ENCODE measurements at regions not wholly inside any gene's neighbourhood (a gene's known extent, or its start where the extent isn't known, plus 50 kb on each side); places are given as distances from the start of the nearest gene placed in this dataset.

GRCh38 chr4:8922481-8922880 is 50.8 kb upstream of the HMX1 start:
- intact Hi-C loops (cut with micrococcal nuclease), result no loop called here

GRCh38 chr4:8921465-8921864 is 49.8 kb upstream of the HMX1 start:
- intact Hi-C loops (cut with micrococcal nuclease), result no loop called here

Measured in T-helper 1 cell treated with Interleukin-12 subunit alpha and Interleukin-12 subunit beta and Interleukin-4 antibody, amounts not matched to agents 30 ng/mL and 1 ng/mL, for 36 hours (primary cell).